ENCODE measurements at regions not wholly inside any gene's neighbourhood (a gene's known extent, or its start where the extent isn't known, plus 50 kb on each side); places are given as distances from the start of the nearest gene placed in this dataset.

DNA sequence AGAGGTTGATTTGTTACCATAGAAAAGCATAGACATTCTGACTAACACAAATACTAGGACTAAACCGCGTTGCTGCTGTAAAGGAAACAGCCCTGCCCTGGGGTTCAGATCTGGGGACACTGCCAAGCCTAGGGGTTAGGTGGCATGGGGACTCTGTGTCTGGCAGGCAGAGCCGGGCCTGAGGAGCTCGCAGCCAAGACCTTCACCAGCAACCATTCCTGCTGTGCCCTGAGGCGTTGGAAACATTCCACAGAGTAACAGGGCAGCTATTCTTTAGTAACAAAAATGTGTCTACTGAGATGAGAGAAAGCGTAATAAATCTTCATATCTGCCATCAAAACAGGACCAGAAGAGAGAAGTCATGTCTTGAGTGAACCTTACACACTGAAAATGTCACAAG, 280.5 kb downstream of the POM121L12 start:
- no peak for TF ChIP-seq ARNT (IDR thresholded peaks at IDR 0.05)
- TF ChIP-seq FOXM1 (IDR thresholded peaks at IDR 0.05; ENCODE audit: borderline replicate concordance) = no peak
- no peak for TF ChIP-seq HDGF (IDR thresholded peaks at IDR 0.05; ENCODE audit: borderline replicate concordance)
- TF ChIP-seq CTBP1 (IDR thresholded peaks at IDR 0.05; ENCODE audit: borderline replicate concordance) = no peak
- no peak for TF ChIP-seq BHLHE40 (IDR thresholded peaks at IDR 0.05; ENCODE audit: borderline replicate concordance)
- no peak for TF ChIP-seq FOXK2 (IDR thresholded peaks at IDR 0.05)
- TF ChIP-seq NFRKB (IDR thresholded peaks at IDR 0.05) = no peak
- no peak for TF ChIP-seq ELF4 (IDR thresholded peaks at IDR 0.05)
